ENCODE measurements at regions not wholly inside any gene's neighbourhood (a gene's known extent, or its start where the extent isn't known, plus 50 kb on each side); places are given as distances from the start of the nearest gene placed in this dataset.

DNA sequence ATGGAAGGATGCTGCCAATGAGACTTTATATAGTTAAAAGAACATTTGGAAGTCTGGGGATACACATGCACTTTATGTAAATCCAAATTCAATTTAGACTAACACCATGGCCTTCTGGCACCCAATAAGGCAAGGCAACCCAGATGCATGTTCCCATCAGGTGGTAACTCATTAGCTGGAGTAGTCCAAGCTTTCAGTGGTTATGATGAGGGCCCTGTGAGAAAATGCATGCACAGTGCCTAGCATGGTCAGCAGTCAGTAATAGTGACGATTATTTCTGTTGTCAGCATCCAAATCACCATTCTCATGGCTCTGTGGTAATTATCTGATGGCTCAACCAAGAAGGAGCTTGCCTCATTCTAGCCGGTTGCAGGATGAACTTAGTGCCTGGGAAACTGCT is 70.3 kb upstream of the CTLA4 start:
- TF ChIP-seq CTCF (IDR thresholded peaks at IDR 0.05; ENCODE audit: low read depth, low read length) = no peak
- TF ChIP-seq EZH2phosphoT487 (IDR thresholded peaks at IDR 0.05; ENCODE audit: low read depth) = no peak
